HCT116 (cell line): ENCODE measurements at regions not wholly inside any gene's neighbourhood (a gene's known extent, or its start where the extent isn't known, plus 50 kb on each side); places are given as distances from the start of the nearest gene placed in this dataset.
A peak's percentile ranks its signal among the peaks of the same experiment; 100 is the strongest.

Experiments used
- ATAC-seq: fragments of 200-7000 bp; cut with Tn5 transposase; 2 replicates; pipeline ENCODE4 v1.9.1; 2020; ENCODE audit warnings: mild to moderate bottlenecking, moderate library complexity
- BruUV-seq: library from RNA; stranded (reverse); fragments of 400-500 nt; replicated peaks from 2 replicates; lab custom pipeline; 2021; lab: Mats Ljungman, UMichigan
- CTCF ChIA-PET: fragments of 300-600 bp; sonication (Branson Sonifier 250); formaldehyde crosslinking; loops from one replicate; lab custom pipeline; 2021; ENCODE audit warnings: antibody characterized with exemption; lab: Charles Lee
- POLR2A ChIA-PET: fragments of 300-600, 350-600 bp; sonication (Branson Sonifier 250); formaldehyde crosslinking; loops from one replicate; lab custom pipeline; 2021; ENCODE audit warnings: antibody characterized with exemption; lab: Charles Lee
- RAD21 ChIA-PET, 2 experiments: fragments of 300-600 bp; sonication (Branson Sonifier 250); formaldehyde crosslinking; loops; one replicate each; lab custom pipeline; 2023; ENCODE audit warnings: low total read pairs in 2 of 2; ENCODE audit not compliant: uncharacterized antibody in 2 of 2, unreplicated experiment in 2 of 2, low non-redundant PET in 1 of 2; lab: Charles Lee
- DNase-seq: peaks from one replicate; pipeline ENCODE4 v3.0.0-alpha.2; 2010; ENCODE audit warnings: low read depth, low spot score
- H2AFZ ChIP-seq: fragments of 200-600 bp; shearing (Covaris generic), sonication (generic); 2 replicates; pipeline ENCODE4 v1.6.1; 2017; ENCODE audit warnings: low read depth, mixed run types, mixed read lengths, antibody characterized with exemption, low read length; ENCODE audit not compliant: poor library complexity, severe bottlenecking
- H3K27ac ChIP-seq: 2 replicates; pipeline ENCODE4 v1.5.1; 2012; ENCODE audit warnings: low read depth, low read length
- H3K27me3 ChIP-seq: fragments of 200-600 bp; sonication (generic); 2 replicates; pipeline ENCODE4 v1.6.1; 2016; ENCODE audit warnings: mixed run types, low read length, mixed read lengths; ENCODE audit not compliant: insufficient read depth
- H3K36me3 ChIP-seq, 2 experiments: fragments of 200-500 bp in 1 of 2; fragments of 200-600 bp in 1 of 2; sonication (Bioruptor generic) in 1 of 2; sonication (generic) in 1 of 2; 2 replicates each; pipeline versions ENCODE4 v1.5.1 to v1.6.1; 2014 to 2016; ENCODE audit warnings: low read length in 2 of 2, inconsistent platforms in 1 of 2, mixed read lengths in 1 of 2, mixed run types in 1 of 2; ENCODE audit not compliant: insufficient read depth in 2 of 2, control insufficient read depth in 1 of 2
- H3K4me1 ChIP-seq, 2 experiments: fragments of 200-600 bp in 1 of 2; sonication (generic) in 1 of 2; 2 replicates each; pipeline versions ENCODE4 v1.5.1 to v1.6.1; 2012 to 2017; ENCODE audit warnings: low read length in 2 of 2, inconsistent platforms in 1 of 2, mild to moderate bottlenecking in 1 of 2, mixed read lengths in 1 of 2, mixed run types in 1 of 2, moderate library complexity in 1 of 2; ENCODE audit not compliant: insufficient read depth in 2 of 2, control insufficient read depth in 1 of 2
- H3K4me2 ChIP-seq: fragments of 200-600 bp; sonication (generic); 2 replicates; pipeline ENCODE4 v1.6.1; 2017; ENCODE audit warnings: mixed run types, low read length, mixed read lengths
- H3K4me3 ChIP-seq, 2 experiments: fragments of 200-600 bp in 1 of 2; sonication (generic) in 1 of 2; replicated peaks in 1 of 2; 2 replicates each; pipeline ENCODE4 v1.5.1; 2011 to 2016; ENCODE audit warnings: low read length in 2 of 2, control low read depth in 1 of 2, low read depth in 1 of 2, mild to moderate bottlenecking in 1 of 2, mixed read lengths in 1 of 2, mixed run types in 1 of 2
- H3K79me2 ChIP-seq: fragments of 200-600 bp; sonication (generic); 2 replicates; pipeline ENCODE4 v1.6.1; 2017; ENCODE audit warnings: mild to moderate bottlenecking, mixed run types, low read length, moderate library complexity, mixed read lengths; ENCODE audit not compliant: insufficient read depth
- H3K9ac ChIP-seq: fragments of 200-600 bp; sonication (generic); 2 replicates; pipeline ENCODE4 v1.6.1; 2016; ENCODE audit warnings: low read length, mixed read lengths
- H3K9me2 ChIP-seq: fragments of 200-600 bp; sonication (generic), shearing (Covaris generic); 2 replicates; pipeline ENCODE4 v1.6.1; 2017; ENCODE audit warnings: mixed run types, mild to moderate bottlenecking, moderate library complexity; ENCODE audit not compliant: insufficient read depth
- H3K9me3 ChIP-seq, 2 experiments: fragments of 200-500 bp in 1 of 2; fragments of 200-600 bp in 1 of 2; sonication (Bioruptor generic) in 1 of 2; sonication (generic) in 1 of 2; 2 replicates each; pipeline ENCODE4 v1.6.1; 2014 to 2017; ENCODE audit warnings: low read length in 2 of 2, mixed read lengths in 2 of 2, inconsistent platforms in 1 of 2, low read depth in 1 of 2, mild to moderate bottlenecking in 1 of 2, mixed run types in 1 of 2, moderate library complexity in 1 of 2; ENCODE audit not compliant: control insufficient read depth in 1 of 2, insufficient read depth in 1 of 2
- H4K20me1 ChIP-seq: fragments of 200-600 bp; sonication (generic), shearing (Covaris generic); 2 replicates; pipeline ENCODE4 v1.6.1; 2017; ENCODE audit warnings: mixed run types, mild to moderate bottlenecking, moderate library complexity; ENCODE audit not compliant: insufficient read depth
- CBX3 ChIP-seq: IDR thresholded peaks from 2 replicates; pipeline ENCODE4 v1.6.1; 2012; ENCODE audit warnings: low read depth
- CEBPB ChIP-seq: IDR thresholded peaks from 2 replicates; pipeline ENCODE4 v1.6.1; 2012; ENCODE audit warnings: low read depth
- EGR1 ChIP-seq: IDR thresholded peaks from 2 replicates; pipeline ENCODE4 v1.6.1; 2012; ENCODE audit warnings: low read depth
- ELF1 ChIP-seq: IDR thresholded peaks from 2 replicates; pipeline ENCODE4 v1.6.1; 2012; ENCODE audit warnings: low read depth, borderline replicate concordance
- EZH2phosphoT487 ChIP-seq: fragments of 200-600 bp; IDR thresholded peaks from 2 replicates; pipeline ENCODE4 v1.6.1; 2018; ENCODE audit warnings: antibody characterized with exemption, borderline replicate concordance
- POLR2A ChIP-seq: IDR thresholded peaks from 2 replicates; pipeline ENCODE4 v1.7.0; 2011; ENCODE audit warnings: borderline replicate concordance; ENCODE audit not compliant: insufficient read depth, insufficient read length; ENCODE audit errors: extremely low read depth
- SIN3A ChIP-seq: IDR thresholded peaks from 2 replicates; pipeline ENCODE4 v1.6.1; 2012; ENCODE audit warnings: low read depth
- SRF ChIP-seq: IDR thresholded peaks from 2 replicates; pipeline ENCODE4 v1.6.1; 2012; ENCODE audit warnings: low read depth
- YY1 ChIP-seq: IDR thresholded peaks from 2 replicates; pipeline ENCODE4 v1.6.1; 2011; ENCODE audit warnings: low read length, low read depth, moderate library complexity, mild to moderate bottlenecking; ENCODE audit not compliant: insufficient replicate concordance; ENCODE audit errors: extremely low read depth
- ZNF274 ChIP-seq: fragments of 200-500 bp; sonication (Bioruptor generic); IDR thresholded peaks from 2 replicates; pipeline ENCODE4 v1.6.1; 2014; ENCODE audit warnings: mild to moderate bottlenecking, low read depth, low read length, inconsistent platforms
- intact Hi-C: fragments of 100-400 bp; cut with micrococcal nuclease; formaldehyde crosslinking; loops from 2 replicates; pipeline ENCODE4 v1.10.0; 2022
- TF ChIP-seq, protein P1 (sequence below): IDR thresholded peaks from 2 replicates; pipeline ENCODE4 v1.6.1; 2012
- TF ChIP-seq, protein P2 (sequence below): IDR thresholded peaks from 2 replicates; pipeline ENCODE4 v1.6.1; 2011; ENCODE audit warnings: mild to moderate bottlenecking, low read length, moderate library complexity; ENCODE audit not compliant: insufficient replicate concordance; ENCODE audit errors: extremely low read depth

DNA sequence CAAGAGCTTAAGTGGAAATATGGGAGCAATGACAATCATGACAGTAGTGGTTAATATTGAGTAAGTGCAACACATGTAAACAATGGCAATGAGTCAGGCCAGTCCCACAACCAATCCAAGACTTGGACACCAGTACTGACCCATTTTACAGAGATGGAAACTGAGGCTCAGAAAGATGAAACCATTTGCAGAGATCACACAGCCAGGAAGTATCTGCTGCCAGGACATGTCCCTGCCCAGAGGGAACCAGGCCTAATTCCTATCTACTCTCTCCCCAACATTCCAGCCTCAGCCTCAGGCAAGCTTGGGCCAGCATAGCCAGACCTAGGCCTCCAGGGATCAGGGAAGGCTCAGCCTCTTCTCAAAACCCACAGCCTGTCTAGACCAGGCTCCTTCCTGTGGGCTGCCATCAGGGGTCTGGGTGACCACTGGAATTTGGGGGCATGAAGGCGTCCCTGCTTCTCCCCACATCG is 395.1 kb downstream of the MN1 start:
- Histone ChIP-seq H3K4me2 (no peak overlapping the region), H3K36me3 (no peaks in the 10 kb centered on the region), H3K4me3 (no peak overlapping the region), H3K27ac (no peak overlapping the region), H3K79me2 (no peaks in the 10 kb centered on the region), H3K27me3 (no peaks in the 10 kb centered on the region), H2AFZ (no peak overlapping the region), H3K9me2 (no peaks in the 10 kb centered on the region), H3K9ac (no peak overlapping the region), H4K20me1 (no peaks in the 10 kb centered on the region), H3K9me3 (no peaks in the 10 kb centered on the region), H3K4me1 (no peaks in the 10 kb centered on the region)
- DNase-seq (no peak), ATAC-seq (0 out of 2 replicates have a peak, but pooled peaks have one; percentile 17)
- ChIA-PET POLR2A (no interaction called here), CTCF (no interaction called here), RAD21 (interaction anchor here in 1 of 2 experiments (0.7 kb wide), 1 partner anchor 8 kb away, joined by 3 read pairs; no protein-coding TSS in a partner anchor)
- TF ChIP-seq SIN3A (no peak), SRF (no peak), EZH2phosphoT487 (no peak), POLR2A (no peak), ELF1 (no peak), EGR1 (no peak), CBX3 (no peak), ZNF274 (no peak), YY1 (no peak), CEBPB (no peak)
- TF ChIP-seq, protein P1, sequence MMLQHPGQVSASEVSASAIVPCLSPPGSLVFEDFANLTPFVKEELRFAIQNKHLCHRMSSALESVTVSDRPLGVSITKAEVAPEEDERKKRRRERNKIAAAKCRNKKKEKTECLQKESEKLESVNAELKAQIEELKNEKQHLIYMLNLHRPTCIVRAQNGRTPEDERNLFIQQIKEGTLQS = no peak
- TF ChIP-seq, protein P2, sequence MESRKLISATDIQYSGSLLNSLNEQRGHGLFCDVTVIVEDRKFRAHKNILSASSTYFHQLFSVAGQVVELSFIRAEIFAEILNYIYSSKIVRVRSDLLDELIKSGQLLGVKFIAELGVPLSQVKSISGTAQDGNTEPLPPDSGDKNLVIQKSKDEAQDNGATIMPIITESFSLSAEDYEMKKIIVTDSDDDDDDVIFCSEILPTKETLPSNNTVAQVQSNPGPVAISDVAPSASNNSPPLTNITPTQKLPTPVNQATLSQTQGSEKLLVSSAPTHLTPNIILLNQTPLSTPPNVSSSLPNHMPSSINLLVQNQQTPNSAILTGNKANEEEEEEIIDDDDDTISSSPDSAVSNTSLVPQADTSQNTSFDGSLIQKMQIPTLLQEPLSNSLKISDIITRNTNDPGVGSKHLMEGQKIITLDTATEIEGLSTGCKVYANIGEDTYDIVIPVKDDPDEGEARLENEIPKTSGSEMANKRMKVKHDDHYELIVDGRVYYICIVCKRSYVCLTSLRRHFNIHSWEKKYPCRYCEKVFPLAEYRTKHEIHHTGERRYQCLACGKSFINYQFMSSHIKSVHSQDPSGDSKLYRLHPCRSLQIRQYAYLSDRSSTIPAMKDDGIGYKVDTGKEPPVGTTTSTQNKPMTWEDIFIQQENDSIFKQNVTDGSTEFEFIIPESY = no peak
- intact Hi-C loops = loop anchor here (2.0 to 5.0 kb wide), 4 partner anchors 211 to 602 kb away; no protein-coding TSS in a partner anchor
- BruUV-seq = no TSS peak
